Testis (tissue), 2 donors: ENCODE measurements at regions not wholly inside any gene's neighbourhood (a gene's known extent, or its start where the extent isn't known, plus 50 kb on each side); places are given as distances from the start of the nearest gene placed in this dataset.

Source experiments
- DNase-seq: peaks from one replicate; pipeline ENCODE4 v3.0.0-alpha.2; 2019
- H3K27ac ChIP-seq, 2 donors: fragments of 200-600 bp; sonication (generic); one replicate each; pipeline ENCODE4 v1.5.1; 2019
- H3K27me3 ChIP-seq: fragments of 200-600 bp; sonication (generic); one replicate; pipeline ENCODE4 v1.5.1; 2019
- H3K36me3 ChIP-seq: fragments of 200-600 bp; sonication (generic); one replicate; pipeline ENCODE4 v1.5.1; 2017; ENCODE audit warnings: low read depth; ENCODE audit errors: missing control alignments
- H3K4me1 ChIP-seq: fragments of 200-600 bp; sonication (generic); one replicate; pipeline ENCODE4 v1.5.1; 2019
- H3K4me3 ChIP-seq, 2 donors: fragments of 200-600 bp; sonication (generic); one replicate each; pipeline ENCODE4 v1.5.1; 2017 to 2019
- H3K9me3 ChIP-seq: fragments of 200-600 bp; sonication (generic); one replicate; pipeline ENCODE4 v1.5.1; 2017
- CTCF ChIP-seq, 3 experiments: fragments of 450-650 bp in 2 of 3; fragments of 200-600 bp in 1 of 3; sonication (generic) in 1 of 3; IDR thresholded peaks; one replicate each; pipeline ENCODE4 v1.5.1; 2016 to 2019; ENCODE audit warnings: antibody characterized with exemption in 3 of 3, mild to moderate bottlenecking in 2 of 3, moderate library complexity in 1 of 3
- POLR2A ChIP-seq: fragments of 450-650 bp; IDR thresholded peaks from one replicate; pipeline ENCODE4 v1.6.1; 2017; ENCODE audit warnings: antibody characterized with exemption, mild to moderate bottlenecking, moderate library complexity
- WGBS, 2 donors: methylation state at CpG; one replicate each; pipeline ENCODE4 v1.1.5; 2018; 5-methylcytosine and 5-hydroxymethylcytosine counted together
- intact Hi-C: fragments of 100-400 bp; cut with DNase I; formaldehyde crosslinking; loops from one replicate; pipeline ENCODE4 v1.15.1; 2023; ENCODE audit warnings: low total_unique reads

GRCh38 chr20:58071991-58072390 lies 156.5 kb downstream of the ANKRD60 start:
- no peak overlapping the region for H3K4me3 ChIP-seq
- H3K4me1 ChIP-seq = peaks cover 10% of the 10 kb centered on the region
- DNase-seq = no peak
- TF ChIP-seq CTCF (IDR thresholded peaks at IDR 0.05) = no peak
- TF ChIP-seq POLR2A = no peak
- no peaks in the 10 kb centered on the region for H3K27me3 ChIP-seq
- intact Hi-C loops = no loop called here
- H3K9me3 ChIP-seq = no peaks in the 10 kb centered on the region
- 87 to 90% methylated on average over 3 of the region's 3 CpGs for WGBS, 2 donors
- no peaks in the 10 kb centered on the region for H3K36me3 ChIP-seq
- no peak overlapping the region for H3K27ac ChIP-seq

DNA sequence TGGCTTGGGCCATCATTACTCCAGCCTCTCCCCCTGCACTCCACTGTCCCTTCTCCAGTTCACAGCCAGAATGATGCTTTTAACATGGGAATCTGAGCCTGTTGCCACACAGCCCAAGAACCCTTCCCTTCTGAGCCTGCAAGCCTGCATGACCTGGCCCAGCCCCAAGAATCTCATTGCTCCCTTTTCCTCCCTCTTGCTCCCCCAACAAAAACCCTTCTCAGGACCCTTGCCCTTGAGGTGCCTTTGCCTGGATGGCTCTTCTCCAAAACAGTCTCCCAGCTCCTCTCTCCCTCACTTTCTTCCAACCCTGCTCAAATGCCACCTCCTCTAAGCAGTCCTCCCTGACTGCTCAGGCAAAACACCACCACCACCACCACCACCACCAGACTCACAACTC lies 157.2 kb downstream of the ANKRD60 start:
- intact Hi-C loops = no loop called here

GRCh38 chr20:58070664-58071196 lies 157.7 kb downstream of the ANKRD60 start:
- H3K4me3 ChIP-seq = no peak overlapping the region
- WGBS, 2 donors = 74 to 91% methylated on average over 11 of the region's 11 CpGs
- H3K9me3 ChIP-seq = no peaks in the 10 kb centered on the region
- no peak for TF ChIP-seq CTCF (IDR thresholded peaks at IDR 0.05)
- no peak for TF ChIP-seq POLR2A
- no peaks in the 10 kb centered on the region for H3K27me3 ChIP-seq
- peaks cover 1% of the 10 kb centered on the region for H3K4me1 ChIP-seq
- intact Hi-C loops = no loop called here
- H3K27ac ChIP-seq = no peak overlapping the region
- DNase-seq = no peak
- no peaks in the 10 kb centered on the region for H3K36me3 ChIP-seq

More for the DNA sequence above, 157.2 kb downstream of the ANKRD60 start:
- Histone ChIP-seq H3K4me1 (peaks cover 7% of the 10 kb centered on the region), H3K36me3 (no peaks in the 10 kb centered on the region), H3K4me3 (no peak overlapping the region), H3K9me3 (no peaks in the 10 kb centered on the region), H3K27me3 (no peaks in the 10 kb centered on the region), H3K27ac (no peak overlapping the region)
- DNase-seq = no peak
- no peak for TF ChIP-seq CTCF (IDR thresholded peaks at IDR 0.05)
- no peak for TF ChIP-seq POLR2A

GRCh38 chr20:58069796-58070663 lies 158.4 kb downstream of the ANKRD60 start:
- no peaks in the 10 kb centered on the region for H3K9me3 ChIP-seq
- WGBS, 2 donors = 90 to 94% methylated on average over 16 of the region's 16 CpGs
- no peak overlapping the region for H3K27ac ChIP-seq
- no peaks in the 10 kb centered on the region for H3K36me3 ChIP-seq
- no peaks in the 10 kb centered on the region for H3K4me1 ChIP-seq
- no peaks in the 10 kb centered on the region for H3K27me3 ChIP-seq
- H3K4me3 ChIP-seq = no peak overlapping the region
- no peak for DNase-seq
- intact Hi-C loops = no loop called here
- TF ChIP-seq POLR2A (no peak), CTCF (IDR thresholded peaks at IDR 0.05) (no peak)
